HAP-1 (cell line): ENCODE measurements at regions not wholly inside any gene's neighbourhood (a gene's known extent, or its start where the extent isn't known, plus 50 kb on each side); places are given as distances from the start of the nearest gene placed in this dataset.
"Not testable (repeated sequence)": the region's sequence is repeated elsewhere in the genome, so short reads cannot be mapped to it uniquely, and the experiment has no call there.

Experiments
- DNase-seq, 2 experiments: peaks; one replicate each; pipeline ENCODE4 v3.0.0-alpha.2; 2016 to 2020; ENCODE audit warnings: low spot score in 2 of 2
- H3K27me3 ChIP-seq: fragments of 250-450 bp; sonication (Bioruptor Pico); 2 replicates; pipeline ENCODE4 v1.5.1; 2020; ENCODE audit warnings: low read depth, mild to moderate bottlenecking, moderate library complexity
- H3K36me3 ChIP-seq: fragments of 250-450 bp; sonication (Bioruptor Pico); replicated peaks from 2 replicates; pipeline ENCODE4 v1.5.1; 2020; ENCODE audit warnings: mild to moderate bottlenecking
- H3K4me1 ChIP-seq: fragments of 250-450 bp; sonication (Bioruptor Pico); 2 replicates; pipeline ENCODE4 v1.5.1; 2020; ENCODE audit warnings: mild to moderate bottlenecking
- H3K4me3 ChIP-seq: fragments of 250-450 bp; sonication (Bioruptor Pico); 2 replicates; pipeline ENCODE4 v1.5.1; 2020; ENCODE audit warnings: mild to moderate bottlenecking, moderate library complexity
- H3K9me3 ChIP-seq: fragments of 250-450 bp; sonication (Bioruptor Pico); 2 replicates; pipeline ENCODE4 v1.5.1; 2020; ENCODE audit warnings: mild to moderate bottlenecking, moderate library complexity
- in situ Hi-C: fragments of 300-500 bp; cut with MboI; formaldehyde crosslinking; loops from 3 replicates; pipeline ENCODE4 v1.14.3; 2020; ENCODE audit warnings: low sequenced_read_pairs, inconsistent platforms, mixed read lengths

DNA sequence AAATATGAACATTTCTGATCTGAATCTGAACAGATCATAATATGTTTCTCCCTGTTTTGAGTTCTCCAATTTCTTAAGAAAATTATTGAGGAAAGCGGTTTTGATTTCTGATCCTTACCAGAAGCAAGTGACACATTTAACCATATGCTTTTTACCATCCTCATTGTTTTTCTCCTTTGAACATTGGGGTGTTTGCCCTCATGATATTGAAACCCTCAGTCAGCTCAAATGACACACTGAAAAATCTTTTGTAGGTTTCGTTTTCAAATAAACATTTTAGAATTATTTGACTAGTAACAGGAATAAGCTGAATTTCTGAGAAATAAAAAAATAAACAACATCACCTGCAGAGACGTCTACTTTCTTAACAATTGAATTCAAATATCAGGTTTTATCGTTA lies 252.1 kb downstream of the DOK5 start:
- Histone ChIP-seq H3K36me3 (no peaks in the 10 kb centered on the region), H3K27me3 (no peaks in the 10 kb centered on the region), H3K4me3 (no peak overlapping the region), H3K4me1 (no peaks in the 10 kb centered on the region), H3K9me3 (no peaks in the 10 kb centered on the region)
- in situ Hi-C loops: no loop called here
- no peak for DNase-seq

DNA sequence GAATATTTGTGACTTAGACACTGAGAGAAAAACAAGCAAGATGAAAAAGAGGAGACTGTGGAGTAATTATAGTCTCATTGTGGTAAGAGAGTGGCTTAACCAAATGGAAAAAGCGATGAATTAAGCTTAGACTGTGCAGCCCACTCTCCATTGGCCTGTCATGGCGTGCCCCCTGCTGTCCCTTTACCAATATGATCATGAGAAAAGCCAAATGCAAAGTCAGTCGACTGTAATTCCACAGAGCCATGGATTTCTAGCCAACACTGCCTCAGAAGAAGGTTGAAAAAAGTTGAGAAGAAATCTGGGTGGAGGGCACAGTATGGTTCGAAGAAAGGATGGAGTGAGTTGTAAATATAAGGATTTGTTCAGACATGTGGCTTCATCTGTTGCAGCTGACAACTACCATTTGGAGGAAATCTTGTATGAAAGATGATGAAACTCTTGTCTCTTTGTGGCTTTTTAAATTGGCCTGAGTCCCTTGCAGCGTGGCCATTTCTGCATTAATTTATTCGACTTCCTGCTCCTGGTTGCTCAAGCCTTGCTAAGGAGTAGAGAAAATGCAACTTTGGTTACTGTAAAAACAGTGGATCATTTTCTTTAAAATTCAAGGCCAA lies 251.4 kb downstream of the DOK5 start:
- DNase-seq: peak in 1 of 2 experiments; percentile 17
- Histone ChIP-seq H3K27me3 (no peaks in the 10 kb centered on the region), H3K36me3 (no peaks in the 10 kb centered on the region), H3K4me3 (no peak overlapping the region), H3K9me3 (no peaks in the 10 kb centered on the region), H3K4me1 (no peaks in the 10 kb centered on the region)
- in situ Hi-C loops: no loop called here

DNA sequence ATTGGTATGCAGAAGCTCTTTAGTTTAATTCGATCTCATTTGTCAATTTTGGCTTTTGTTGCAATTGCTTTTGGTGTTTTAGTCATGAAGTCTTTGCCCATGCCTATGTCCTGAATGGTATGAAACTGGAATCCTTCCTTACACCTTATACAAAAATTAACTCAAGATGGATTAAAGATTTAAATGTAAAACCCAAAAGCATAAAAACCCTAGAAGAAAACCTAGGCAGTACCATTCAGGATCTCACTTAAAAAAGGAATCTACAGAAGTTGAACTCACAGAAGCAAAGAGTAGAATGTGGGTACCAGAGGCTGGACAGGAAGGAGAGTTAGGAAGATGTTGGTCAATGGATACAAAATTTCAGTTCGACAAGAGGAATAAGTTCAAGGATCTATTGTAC lies 249.9 kb downstream of the DOK5 start:
- H3K27me3 ChIP-seq, H3K9me3 ChIP-seq, H3K4me1 ChIP-seq, H3K4me3 ChIP-seq, DNase-seq, H3K36me3 ChIP-seq, in situ Hi-C loops: not testable (repeated sequence)

DNA sequence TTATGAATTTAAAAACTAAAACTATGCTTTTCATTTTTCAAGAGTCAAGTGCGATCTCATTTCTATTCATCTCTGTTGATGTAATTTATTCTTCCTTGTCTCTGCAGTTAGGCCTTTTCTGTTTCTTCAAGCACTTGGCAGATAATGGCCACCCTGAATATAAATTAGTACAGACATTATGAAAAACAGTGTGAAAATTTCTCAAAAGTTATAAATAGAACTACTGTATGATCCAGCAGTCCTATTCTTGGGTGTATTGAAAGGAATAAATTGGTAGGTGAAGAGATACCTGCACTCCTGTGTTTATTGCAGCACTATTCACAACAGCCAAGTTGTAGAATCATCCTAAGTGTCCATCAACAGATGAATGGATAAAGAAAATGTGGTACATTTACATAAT lies 248.3 kb downstream of the DOK5 start:
- DNase-seq: no peak
- Histone ChIP-seq H3K4me1 (no peaks in the 10 kb centered on the region), H3K4me3 (no peak overlapping the region), H3K27me3 (no peaks in the 10 kb centered on the region), H3K36me3 (no peaks in the 10 kb centered on the region), H3K9me3 (no peaks in the 10 kb centered on the region)
- in situ Hi-C loops: no loop called here

DNA sequence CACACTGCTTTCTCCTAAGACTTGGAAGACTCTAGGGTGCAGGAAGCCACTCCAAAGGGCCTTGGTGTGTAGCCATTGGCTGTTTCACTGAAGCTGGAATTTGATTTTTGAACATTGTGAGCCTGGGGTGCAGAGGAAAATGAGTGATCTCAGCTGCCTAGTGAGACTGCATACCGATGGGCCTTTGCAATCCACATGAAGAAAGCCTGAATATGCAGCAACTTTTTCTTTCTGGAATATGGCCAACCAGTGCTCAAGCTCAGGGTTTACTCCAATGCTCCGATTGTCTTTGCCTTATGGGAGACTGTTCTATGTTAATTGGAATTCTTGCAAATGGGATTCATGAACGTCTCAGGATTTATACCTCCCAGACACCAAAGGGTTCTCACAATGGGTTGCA lies 242.6 kb downstream of the DOK5 start:
- in situ Hi-C loops: no loop called here
- no peaks in the 10 kb centered on the region for H3K36me3 ChIP-seq
- no peaks in the 10 kb centered on the region for H3K4me1 ChIP-seq
- no peaks in the 10 kb centered on the region for H3K9me3 ChIP-seq
- no peak overlapping the region for H3K4me3 ChIP-seq
- H3K27me3 ChIP-seq: no peaks in the 10 kb centered on the region
- no peak for DNase-seq

DNA sequence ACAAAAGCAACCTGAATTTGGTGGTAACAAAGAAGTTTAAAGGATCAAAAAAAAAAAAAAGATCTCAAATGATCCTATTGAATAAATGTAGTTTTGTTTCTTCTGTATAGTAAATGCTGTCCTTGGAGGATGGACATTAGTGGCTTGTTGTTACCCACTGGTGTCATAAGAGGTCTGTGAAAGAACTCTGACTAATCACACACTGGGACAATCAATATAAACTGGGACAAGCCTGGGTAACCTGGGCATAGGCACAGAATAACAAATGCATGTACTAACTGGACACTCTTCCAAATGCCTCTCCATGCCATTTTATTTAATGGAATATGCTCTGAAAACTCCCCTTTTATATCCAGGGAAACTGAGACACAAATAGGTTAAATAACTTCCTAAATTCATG lies 241.4 kb downstream of the DOK5 start:
- DNase-seq: no peak
- in situ Hi-C loops: no loop called here
- H3K27me3 ChIP-seq: no peaks in the 10 kb centered on the region

DNA sequence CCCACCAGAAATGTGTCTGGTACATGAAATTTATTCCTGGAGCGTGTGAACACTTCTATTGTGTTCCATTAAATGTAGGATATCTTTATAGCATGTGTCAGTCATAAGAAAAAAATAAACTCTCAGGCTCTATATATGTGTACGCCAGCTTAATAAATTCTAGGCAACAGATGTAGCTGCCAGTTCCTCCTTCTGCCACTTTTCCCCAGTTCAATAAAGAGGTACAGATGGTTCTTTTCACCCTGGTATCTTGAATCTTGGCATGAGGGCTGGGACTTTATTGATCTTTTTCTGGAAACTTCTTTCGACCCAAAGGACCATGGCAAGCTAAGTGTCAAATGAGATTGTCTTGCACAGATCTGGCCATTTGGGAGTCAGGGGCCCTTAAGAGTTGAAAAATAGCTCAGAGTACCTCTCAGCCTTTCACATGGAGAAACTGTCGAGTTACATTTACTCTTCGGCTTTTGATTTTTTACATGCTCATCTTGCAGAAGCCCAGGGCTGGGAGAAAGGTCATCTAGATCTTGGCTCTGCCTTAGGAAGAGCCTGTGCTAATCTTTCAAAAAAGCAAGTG lies 240.9 kb downstream of the DOK5 start:
- Histone ChIP-seq H3K4me3 (no peak overlapping the region), H3K4me1 (no peaks in the 10 kb centered on the region), H3K9me3 (no peaks in the 10 kb centered on the region), H3K36me3 (no peaks in the 10 kb centered on the region), H3K27me3 (no peaks in the 10 kb centered on the region)
- no peak for DNase-seq
- in situ Hi-C loops: no loop called here

More for the DNA sequence above, 241.4 kb downstream of the DOK5 start:
- H3K36me3 ChIP-seq: no peaks in the 10 kb centered on the region
- no peak overlapping the region for H3K4me3 ChIP-seq
- no peaks in the 10 kb centered on the region for H3K9me3 ChIP-seq
- no peaks in the 10 kb centered on the region for H3K4me1 ChIP-seq

DNA sequence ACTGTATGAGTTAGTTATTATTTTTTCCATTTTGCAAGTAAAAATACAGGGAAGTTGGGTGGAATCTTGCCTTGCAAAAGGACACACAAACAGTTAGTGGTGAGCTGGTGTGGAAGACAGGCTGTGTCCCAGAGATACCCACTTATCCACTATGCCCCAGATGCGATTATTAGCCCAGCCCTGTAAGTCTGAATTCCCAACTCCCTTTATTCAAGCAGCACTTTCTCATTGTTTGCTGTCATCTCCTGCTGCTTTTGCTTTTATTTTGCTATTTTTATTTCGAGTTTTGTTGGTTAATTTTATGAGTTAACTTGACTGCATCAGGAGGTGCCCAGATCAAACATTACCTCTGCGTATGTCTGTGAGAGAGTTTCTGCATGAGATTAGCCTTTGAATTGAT lies 239.4 kb downstream of the DOK5 start:
- Histone ChIP-seq H3K4me3 (no peak overlapping the region), H3K27me3 (no peaks in the 10 kb centered on the region), H3K36me3 (no peaks in the 10 kb centered on the region), H3K9me3 (no peaks in the 10 kb centered on the region), H3K4me1 (no peaks in the 10 kb centered on the region)
- in situ Hi-C loops: no loop called here
- DNase-seq: no peak

DNA sequence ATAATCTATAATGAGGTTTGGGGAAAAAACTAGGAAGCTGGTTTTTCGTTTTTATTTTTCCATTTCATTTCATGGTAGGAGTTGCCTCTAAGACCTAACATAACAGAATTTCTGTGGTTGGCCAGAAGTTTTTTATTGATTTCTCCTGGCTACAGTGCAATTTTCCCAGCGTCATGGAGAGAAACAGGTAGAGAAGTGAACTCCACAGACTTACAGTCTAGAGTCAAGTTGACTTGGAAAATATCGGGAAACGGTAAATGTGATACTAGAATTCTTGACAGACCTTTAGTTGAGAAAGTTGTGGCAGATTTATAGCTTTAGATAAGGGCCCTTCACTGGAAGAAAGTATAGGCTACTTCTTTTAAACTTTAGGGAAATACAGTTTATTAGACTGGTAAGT lies 238.3 kb downstream of the DOK5 start:
- in situ Hi-C loops: no loop called here
- H3K9me3 ChIP-seq: no peaks in the 10 kb centered on the region

DNA sequence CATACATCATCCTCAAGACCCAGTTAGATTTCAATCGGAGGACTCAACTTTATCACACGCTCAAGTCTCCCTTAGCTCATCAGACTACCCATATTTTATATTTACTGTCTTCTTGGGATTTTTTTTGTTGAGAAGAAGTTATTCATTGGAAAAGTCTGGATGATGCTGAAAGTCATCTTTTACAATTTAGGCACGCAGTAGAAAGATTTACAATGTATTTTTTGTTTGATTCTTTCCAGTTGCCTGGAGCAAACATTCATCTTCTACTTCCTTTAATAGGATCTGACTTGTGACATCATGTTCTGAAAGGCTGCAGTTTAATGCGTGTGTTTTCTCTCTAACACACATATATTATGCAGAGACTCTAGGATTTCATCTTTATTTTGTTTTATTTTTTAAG lies 235.7 kb downstream of the DOK5 start:
- Histone ChIP-seq H3K27me3 (no peaks in the 10 kb centered on the region), H3K4me3 (no peak overlapping the region), H3K4me1 (no peaks in the 10 kb centered on the region), H3K36me3 (no peaks in the 10 kb centered on the region), H3K9me3 (no peaks in the 10 kb centered on the region)
- in situ Hi-C loops: no loop called here
- no peak for DNase-seq

More for the DNA sequence above, 238.3 kb downstream of the DOK5 start:
- H3K36me3 ChIP-seq: no peaks in the 10 kb centered on the region
- no peaks in the 10 kb centered on the region for H3K27me3 ChIP-seq
- H3K4me1 ChIP-seq: no peaks in the 10 kb centered on the region
- no peak for DNase-seq
- no peak overlapping the region for H3K4me3 ChIP-seq

DNA sequence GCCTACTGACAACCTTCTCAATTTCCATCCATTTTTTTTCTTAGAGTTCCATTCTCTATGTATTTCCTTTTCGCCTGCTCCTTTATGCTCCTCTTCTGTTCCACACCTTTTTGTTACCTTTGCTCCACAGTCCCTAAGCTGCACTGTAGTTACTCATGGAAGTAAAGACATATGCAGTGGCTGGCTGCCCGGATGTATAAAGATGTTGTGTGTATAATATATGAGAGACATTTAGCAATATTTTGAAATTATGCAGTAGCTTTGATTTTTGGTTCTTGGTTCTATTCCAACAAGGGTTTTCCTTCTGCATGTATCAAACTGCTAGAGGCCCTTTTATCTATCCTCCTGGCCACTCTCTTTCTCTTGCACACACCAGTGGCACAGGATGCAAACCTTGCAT lies 234.9 kb downstream of the DOK5 start:
- in situ Hi-C loops: no loop called here
- no peaks in the 10 kb centered on the region for H3K27me3 ChIP-seq
- DNase-seq: no peak

DNA sequence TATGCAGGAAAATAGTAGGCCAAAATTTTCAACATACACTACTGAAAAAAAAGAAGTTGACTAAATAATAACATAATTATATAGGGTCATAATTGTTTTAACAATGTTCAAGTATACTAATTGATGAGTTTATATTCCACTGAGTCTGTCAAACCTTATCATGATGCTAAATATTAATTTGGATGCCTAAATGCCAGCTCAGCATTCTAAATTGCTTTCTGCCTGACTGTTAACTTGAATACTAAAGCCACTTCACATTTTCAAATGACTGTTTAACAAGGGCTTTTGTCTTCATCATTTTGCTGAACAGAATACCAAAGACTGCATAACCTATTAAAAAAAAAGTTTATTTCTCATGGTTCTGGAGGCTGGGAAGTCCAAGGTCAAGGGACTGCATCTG lies 232.8 kb downstream of the DOK5 start:
- H3K27me3 ChIP-seq: no peaks in the 10 kb centered on the region
- in situ Hi-C loops: no loop called here
- H3K36me3 ChIP-seq: no peaks in the 10 kb centered on the region
- H3K4me1 ChIP-seq: no peaks in the 10 kb centered on the region
- DNase-seq: no peak
- no peak overlapping the region for H3K4me3 ChIP-seq
- no peaks in the 10 kb centered on the region for H3K9me3 ChIP-seq

More for the DNA sequence above, 234.9 kb downstream of the DOK5 start:
- H3K4me3 ChIP-seq: no peak overlapping the region
- H3K9me3 ChIP-seq: no peaks in the 10 kb centered on the region
- no peaks in the 10 kb centered on the region for H3K4me1 ChIP-seq
- H3K36me3 ChIP-seq: no peaks in the 10 kb centered on the region

DNA sequence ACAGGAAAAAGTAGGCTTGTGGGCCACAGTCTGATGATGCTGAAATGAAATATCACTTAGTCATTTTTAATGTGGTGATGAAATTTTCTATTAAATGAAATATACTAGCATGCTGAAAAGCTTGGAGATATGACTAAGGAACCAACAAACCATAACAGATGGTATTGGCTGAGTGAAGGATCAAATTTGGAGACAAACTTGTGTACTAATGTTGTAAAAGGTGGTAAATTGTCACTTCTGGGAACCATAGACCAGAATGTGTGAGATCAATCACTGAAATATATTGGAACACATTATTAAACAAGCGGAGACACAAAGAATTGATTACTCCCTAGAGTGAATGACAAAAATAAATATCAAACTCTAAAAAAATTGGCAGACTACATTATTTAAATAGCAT lies 232.4 kb downstream of the DOK5 start:
- no peaks in the 10 kb centered on the region for H3K4me1 ChIP-seq
- in situ Hi-C loops: no loop called here
- no peaks in the 10 kb centered on the region for H3K36me3 ChIP-seq
- no peaks in the 10 kb centered on the region for H3K9me3 ChIP-seq
- H3K4me3 ChIP-seq: no peak overlapping the region
- H3K27me3 ChIP-seq: no peaks in the 10 kb centered on the region
- no peak for DNase-seq

DNA sequence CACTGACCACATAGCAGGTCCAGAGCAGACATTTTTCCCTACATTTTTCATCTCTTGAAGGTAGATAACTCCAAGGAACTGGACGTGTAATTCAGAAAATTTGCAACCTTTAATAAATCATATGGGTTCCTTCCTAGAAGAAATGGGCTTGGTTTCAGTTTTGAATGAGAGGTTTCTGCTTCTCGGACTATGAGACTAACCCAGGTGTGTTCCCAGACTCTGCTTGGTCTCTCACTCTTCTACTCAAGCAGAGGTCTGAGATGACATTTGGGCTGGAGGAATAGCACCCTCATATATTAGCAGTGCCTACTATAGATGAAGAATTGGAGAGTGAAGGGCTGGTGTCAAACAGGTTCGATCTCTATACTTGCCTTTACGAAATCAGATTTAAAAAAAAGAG lies 231.2 kb downstream of the DOK5 start:
- no peaks in the 10 kb centered on the region for H3K4me1 ChIP-seq
- no peaks in the 10 kb centered on the region for H3K36me3 ChIP-seq
- H3K4me3 ChIP-seq: no peak overlapping the region
- in situ Hi-C loops: no loop called here
- no peaks in the 10 kb centered on the region for H3K27me3 ChIP-seq
- no peaks in the 10 kb centered on the region for H3K9me3 ChIP-seq
- no peak for DNase-seq

DNA sequence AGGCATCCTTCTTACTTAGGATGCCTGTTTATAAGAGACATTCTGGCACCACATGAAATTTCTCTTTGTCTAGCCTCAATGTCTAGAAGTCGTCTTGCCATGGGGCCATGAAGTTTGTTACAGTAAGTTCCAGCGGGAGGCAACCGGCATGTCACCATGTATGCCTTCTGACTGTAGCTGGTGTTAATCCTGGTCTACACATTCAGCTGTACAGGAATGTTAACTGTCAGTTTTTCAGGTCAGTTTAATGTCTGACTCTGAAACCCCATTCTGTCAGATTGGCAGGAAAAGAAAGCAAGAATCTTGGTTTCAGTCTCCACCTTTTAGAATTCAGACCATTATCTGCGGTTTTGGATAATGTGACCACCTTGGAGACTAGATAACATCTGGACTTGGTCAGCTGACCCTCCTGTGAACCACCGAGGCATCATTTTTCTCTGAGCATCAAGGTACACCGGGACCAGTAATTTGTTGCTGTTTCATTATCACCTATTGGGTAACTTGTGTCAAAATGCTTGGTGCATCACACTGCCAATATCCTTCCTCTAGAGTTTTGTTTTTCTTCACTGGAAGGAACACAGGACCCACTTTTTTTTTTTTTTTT lies 228.7 kb downstream of the DOK5 start:
- H3K9me3 ChIP-seq: no peaks in the 10 kb centered on the region
- H3K27me3 ChIP-seq: no peaks in the 10 kb centered on the region
- DNase-seq: no peak
- in situ Hi-C loops: no loop called here
- no peaks in the 10 kb centered on the region for H3K4me1 ChIP-seq
- H3K4me3 ChIP-seq: no peak overlapping the region
- no peaks in the 10 kb centered on the region for H3K36me3 ChIP-seq
